HFF-Myc (cell line): ENCODE measurements at regions not wholly inside any gene's neighbourhood (a gene's known extent, or its start where the extent isn't known, plus 50 kb on each side); places are given as distances from the start of the nearest gene placed in this dataset.

ENCODE experiments used
- DNase-seq: peaks from one replicate; pipeline ENCODE4 v3.0.0-alpha.2; 2011; ENCODE audit warnings: low read depth; ENCODE audit errors: extremely low read depth
- H3K4me3 ChIP-seq: replicated peaks from 2 replicates; pipeline ENCODE4 v1.5.1; 2011; ENCODE audit warnings: low read depth, mild to moderate bottlenecking, control low read depth, low read length
- TF ChIP-seq, protein P1 (sequence below): IDR thresholded peaks from 2 replicates; pipeline ENCODE4 v1.5.1; 2012; ENCODE audit warnings: mild to moderate bottlenecking, low read depth, low read length, control low read depth; ENCODE audit errors: missing control alignments

DNA sequence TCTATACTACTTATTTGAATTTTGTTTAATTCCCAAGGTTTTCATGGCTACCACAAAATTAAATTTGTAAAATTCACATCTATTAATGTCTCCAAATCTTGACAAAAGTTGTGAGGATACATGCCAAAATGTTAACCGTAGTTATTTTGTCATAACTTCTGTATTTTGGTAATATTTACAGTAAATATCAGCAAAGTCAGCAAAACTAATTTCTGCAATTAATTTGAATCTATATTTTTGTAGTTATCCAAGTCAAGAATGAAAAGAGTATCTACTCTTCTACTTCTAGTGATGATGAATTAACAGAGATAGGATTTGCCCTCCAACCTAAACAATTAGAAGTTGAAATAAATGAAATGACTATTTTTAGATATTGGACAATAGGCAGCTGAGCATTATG lies 238.9 kb downstream of the CYP26B1 start:
- TF ChIP-seq, protein P1, sequence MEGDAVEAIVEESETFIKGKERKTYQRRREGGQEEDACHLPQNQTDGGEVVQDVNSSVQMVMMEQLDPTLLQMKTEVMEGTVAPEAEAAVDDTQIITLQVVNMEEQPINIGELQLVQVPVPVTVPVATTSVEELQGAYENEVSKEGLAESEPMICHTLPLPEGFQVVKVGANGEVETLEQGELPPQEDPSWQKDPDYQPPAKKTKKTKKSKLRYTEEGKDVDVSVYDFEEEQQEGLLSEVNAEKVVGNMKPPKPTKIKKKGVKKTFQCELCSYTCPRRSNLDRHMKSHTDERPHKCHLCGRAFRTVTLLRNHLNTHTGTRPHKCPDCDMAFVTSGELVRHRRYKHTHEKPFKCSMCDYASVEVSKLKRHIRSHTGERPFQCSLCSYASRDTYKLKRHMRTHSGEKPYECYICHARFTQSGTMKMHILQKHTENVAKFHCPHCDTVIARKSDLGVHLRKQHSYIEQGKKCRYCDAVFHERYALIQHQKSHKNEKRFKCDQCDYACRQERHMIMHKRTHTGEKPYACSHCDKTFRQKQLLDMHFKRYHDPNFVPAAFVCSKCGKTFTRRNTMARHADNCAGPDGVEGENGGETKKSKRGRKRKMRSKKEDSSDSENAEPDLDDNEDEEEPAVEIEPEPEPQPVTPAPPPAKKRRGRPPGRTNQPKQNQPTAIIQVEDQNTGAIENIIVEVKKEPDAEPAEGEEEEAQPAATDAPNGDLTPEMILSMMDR: no peak
- DNase-seq: no peak

DNA sequence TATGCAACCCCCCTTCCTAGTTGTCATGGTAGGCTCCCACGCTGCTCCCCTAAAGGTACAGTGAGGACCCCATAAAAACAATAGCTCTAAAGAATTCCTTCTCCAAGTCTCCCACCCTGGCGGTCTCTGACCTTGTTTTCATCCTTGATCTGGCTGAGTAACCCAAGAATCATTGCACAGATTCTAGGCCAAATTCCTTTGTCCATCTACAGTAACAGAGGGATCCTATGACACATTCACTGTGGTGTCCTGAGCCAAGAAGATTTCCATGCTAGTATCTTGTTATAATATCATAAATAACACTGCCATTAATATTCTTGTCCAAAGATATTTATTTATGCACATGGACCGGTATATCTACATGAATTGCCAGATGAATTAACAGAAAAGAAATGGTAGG lies 240.2 kb downstream of the CYP26B1 start:
- H3K4me3 ChIP-seq: no peak overlapping the region
- TF ChIP-seq, protein P1: no peak
- no peak for DNase-seq

More for the DNA sequence above, 238.9 kb downstream of the CYP26B1 start:
- no peak overlapping the region for H3K4me3 ChIP-seq

DNA sequence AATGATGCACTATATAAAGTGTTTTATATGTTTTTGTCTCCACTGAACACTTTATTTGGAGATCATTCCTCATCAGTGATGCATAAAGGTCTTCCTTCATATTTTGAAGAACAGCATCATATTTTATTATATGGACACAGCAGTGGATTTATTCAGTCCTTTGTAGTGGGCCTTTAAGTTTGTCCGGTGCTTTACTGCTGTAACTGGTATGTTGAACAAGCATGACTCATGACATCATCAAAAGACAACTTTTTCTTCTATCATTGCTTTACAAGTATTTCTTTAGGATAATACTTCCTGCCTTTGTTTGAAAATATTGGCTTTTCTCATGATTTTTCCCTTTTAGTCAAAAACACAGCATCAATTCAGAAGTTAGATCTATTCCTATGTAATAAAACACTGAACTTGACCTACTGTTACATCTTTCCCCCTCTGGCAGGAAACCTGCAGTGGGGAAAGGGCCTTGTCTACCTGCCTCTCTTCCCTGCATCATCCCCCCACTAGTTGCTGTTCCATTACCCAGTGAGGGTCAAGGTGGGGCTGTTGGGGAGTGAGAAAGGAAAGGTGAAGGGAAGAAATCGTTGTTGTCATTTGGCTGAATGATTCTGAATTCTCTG lies 241.2 kb downstream of the CYP26B1 start:
- TF ChIP-seq, protein P1: no peak
- DNase-seq: no peak
- H3K4me3 ChIP-seq: no peak overlapping the region

DNA sequence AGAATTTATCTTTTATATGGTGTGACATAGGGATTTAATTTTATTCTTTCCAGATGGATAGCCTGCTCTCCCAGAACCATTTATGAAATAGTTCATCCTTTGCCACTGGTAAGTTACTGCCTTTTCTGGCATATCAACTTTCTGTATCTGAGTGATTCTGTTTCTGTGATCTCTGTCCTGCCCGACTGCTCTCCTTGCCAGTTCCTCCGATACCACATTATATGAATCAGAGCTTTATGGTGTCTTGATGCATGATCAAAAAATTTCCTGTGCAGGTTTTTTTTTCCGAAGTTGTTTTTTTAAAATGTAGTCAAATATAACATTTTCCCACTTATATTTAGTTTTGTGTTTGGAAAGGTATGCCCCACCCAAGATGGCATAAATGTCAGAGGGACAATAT lies 242.5 kb downstream of the CYP26B1 start:
- H3K4me3 ChIP-seq: no peak overlapping the region
- no peak for DNase-seq
- TF ChIP-seq, protein P1: no peak

DNA sequence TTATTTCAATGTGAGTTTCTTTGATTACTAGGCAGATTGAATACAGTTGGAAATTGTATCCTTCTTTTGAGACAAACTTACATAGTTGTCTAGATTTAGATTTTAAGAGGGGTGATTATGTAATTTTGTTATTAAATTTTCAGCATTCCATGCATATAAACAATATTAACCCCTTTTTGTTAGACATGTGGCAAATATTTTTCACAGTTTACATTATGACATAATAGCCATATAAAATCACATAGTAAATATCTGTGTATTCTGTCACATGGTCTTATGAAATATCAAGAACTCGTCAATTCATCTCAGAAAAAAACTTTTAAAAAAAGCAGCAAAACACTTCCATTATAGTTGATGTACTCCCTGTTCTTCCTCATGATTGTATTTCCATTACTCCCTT lies 243.8 kb downstream of the CYP26B1 start:
- TF ChIP-seq, protein P1: no peak
- H3K4me3 ChIP-seq: no peak overlapping the region
- no peak for DNase-seq

DNA sequence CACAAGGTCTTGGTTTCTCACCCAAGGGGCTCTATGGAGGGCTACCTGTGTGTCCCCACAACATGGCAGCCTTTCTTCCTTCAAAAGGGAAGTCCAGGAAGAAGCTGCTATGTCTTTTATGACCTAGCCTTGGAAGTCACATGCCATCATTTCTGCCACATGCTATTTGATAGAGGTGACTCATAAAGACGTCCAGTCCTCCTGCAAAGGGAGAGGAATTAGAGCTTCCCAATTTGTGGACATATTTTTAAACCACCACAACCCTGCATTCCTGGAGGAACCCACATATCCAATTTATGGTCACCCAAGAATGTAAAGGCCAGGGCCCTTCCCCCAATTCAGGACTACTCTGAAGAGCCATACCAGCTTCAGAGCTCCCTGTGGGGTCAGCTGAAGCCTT lies 246.2 kb downstream of the CYP26B1 start:
- H3K4me3 ChIP-seq: no peak overlapping the region
- no peak for DNase-seq
- TF ChIP-seq, protein P1: no peak
